AG04450 (cell line): ENCODE measurements at regions not wholly inside any gene's neighbourhood (a gene's known extent, or its start where the extent isn't known, plus 50 kb on each side); places are given as distances from the start of the nearest gene placed in this dataset.

ENCODE experiments used
- CTCF ChIA-PET: fragments of 300-600, 350-600 bp; formaldehyde crosslinking; extraction: SDS; loops from one replicate; lab custom pipeline; 2022; ENCODE audit warnings: antibody characterized with exemption, inconsistent platforms; lab: Charles Lee
- POLR2A ChIA-PET: fragments of 350-600 bp; formaldehyde crosslinking; extraction: SDS; loops from one replicate; lab custom pipeline; 2021; ENCODE audit warnings: antibody characterized with exemption, inconsistent platforms; lab: Yijun Ruan, JAX
- DNase-seq: peaks from one replicate; pipeline ENCODE4 v3.0.0-alpha.2; 2011; ENCODE audit warnings: low read depth, low spot score
- H3K27ac ChIP-seq: one replicate; pipeline ENCODE4 v1.5.1; 2012; ENCODE audit warnings: low read depth, low read length, control low read depth
- H3K27me3 ChIP-seq: one replicate; pipeline ENCODE4 v1.6.0; 2012; ENCODE audit warnings: low read length; ENCODE audit not compliant: control insufficient read depth, insufficient read depth
- H3K4me3 ChIP-seq: 2 replicates; pipeline ENCODE4 v1.5.1; 2011; ENCODE audit warnings: mild to moderate bottlenecking, low read depth, low read length, control low read depth
- H3K9me3 ChIP-seq: 2 replicates; pipeline ENCODE4 v1.5.1; 2012; ENCODE audit warnings: low read length; ENCODE audit not compliant: control insufficient read depth, insufficient read depth
- TF ChIP-seq, protein P1 (sequence below): IDR thresholded peaks from 2 replicates; pipeline ENCODE4 v1.5.1; 2011; ENCODE audit warnings: low read depth, low read length, control low read depth, inconsistent platforms

DNA sequence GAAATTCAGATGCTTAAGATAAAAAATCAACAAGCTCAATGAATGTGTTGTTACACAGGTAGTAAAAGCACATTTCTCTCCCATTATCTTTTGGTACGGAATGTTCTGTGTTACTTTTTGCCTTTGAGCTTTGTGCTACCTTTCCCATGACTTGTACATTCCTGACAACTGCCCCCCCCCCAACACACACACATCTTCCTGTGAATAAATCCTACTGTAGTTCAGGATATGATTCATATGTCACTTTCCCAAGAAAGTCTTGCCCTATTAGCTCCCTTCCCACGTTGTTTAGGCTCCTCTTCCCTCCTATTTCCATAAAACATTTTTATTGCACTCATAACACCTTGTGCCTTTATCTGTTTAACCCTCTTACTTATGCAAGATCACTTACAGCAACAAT, 442.6 kb upstream of the LRATD1 start:
- Histone ChIP-seq H3K27me3 (no peaks in the 10 kb centered on the region), H3K4me3 (no peak overlapping the region), H3K9me3 (no peaks in the 10 kb centered on the region), H3K27ac (no peak overlapping the region)
- TF ChIP-seq, protein P1, sequence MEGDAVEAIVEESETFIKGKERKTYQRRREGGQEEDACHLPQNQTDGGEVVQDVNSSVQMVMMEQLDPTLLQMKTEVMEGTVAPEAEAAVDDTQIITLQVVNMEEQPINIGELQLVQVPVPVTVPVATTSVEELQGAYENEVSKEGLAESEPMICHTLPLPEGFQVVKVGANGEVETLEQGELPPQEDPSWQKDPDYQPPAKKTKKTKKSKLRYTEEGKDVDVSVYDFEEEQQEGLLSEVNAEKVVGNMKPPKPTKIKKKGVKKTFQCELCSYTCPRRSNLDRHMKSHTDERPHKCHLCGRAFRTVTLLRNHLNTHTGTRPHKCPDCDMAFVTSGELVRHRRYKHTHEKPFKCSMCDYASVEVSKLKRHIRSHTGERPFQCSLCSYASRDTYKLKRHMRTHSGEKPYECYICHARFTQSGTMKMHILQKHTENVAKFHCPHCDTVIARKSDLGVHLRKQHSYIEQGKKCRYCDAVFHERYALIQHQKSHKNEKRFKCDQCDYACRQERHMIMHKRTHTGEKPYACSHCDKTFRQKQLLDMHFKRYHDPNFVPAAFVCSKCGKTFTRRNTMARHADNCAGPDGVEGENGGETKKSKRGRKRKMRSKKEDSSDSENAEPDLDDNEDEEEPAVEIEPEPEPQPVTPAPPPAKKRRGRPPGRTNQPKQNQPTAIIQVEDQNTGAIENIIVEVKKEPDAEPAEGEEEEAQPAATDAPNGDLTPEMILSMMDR = no peak
- ChIA-PET POLR2A (no interaction called here), CTCF (no interaction called here)
- no peak for DNase-seq

DNA sequence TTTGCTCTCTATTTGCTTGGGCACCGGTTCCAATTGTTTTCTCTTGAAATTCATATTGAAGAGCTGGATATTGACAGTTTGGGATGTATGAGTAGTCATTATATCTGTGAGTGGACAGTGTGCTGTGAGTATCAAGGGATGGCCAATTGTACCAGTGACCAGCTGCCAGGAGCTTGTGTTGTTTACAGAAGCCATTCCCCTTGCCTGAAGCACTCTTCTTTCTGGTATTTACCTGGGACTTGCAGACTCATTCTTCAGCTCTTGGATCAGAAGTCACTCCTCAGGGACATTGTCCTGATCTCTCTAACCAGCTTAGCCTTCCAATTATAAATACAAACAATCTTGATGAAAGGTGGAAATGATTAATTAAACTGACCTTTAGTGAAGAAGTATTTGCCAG, 438.3 kb upstream of the LRATD1 start:
- ChIA-PET CTCF (no interaction called here), POLR2A (no interaction called here)
- Histone ChIP-seq H3K27me3 (no peaks in the 10 kb centered on the region), H3K9me3 (no peaks in the 10 kb centered on the region), H3K27ac (no peak overlapping the region), H3K4me3 (no peak overlapping the region)
- no peak for DNase-seq
- TF ChIP-seq, protein P1 = no peak

DNA sequence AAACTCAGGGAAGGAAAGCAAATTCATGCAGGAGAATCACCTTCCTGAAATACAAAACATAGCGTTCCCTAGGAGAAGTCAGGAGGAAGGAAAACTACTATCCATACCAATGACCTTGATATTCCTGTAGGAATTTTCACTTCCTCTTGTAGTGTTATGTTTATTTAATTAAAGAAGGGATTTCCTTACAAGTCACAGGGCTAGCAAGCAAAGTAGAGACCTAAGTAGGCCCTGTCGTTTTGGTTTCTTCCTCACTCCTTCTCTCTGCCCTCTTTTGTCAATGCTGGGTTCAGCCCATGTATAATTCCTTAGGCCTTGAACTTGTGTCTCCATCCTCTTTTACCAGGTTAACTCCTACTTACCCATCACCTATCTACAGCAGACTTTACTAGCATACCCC, 435.2 kb upstream of the LRATD1 start:
- no peak for DNase-seq
- no peak overlapping the region for H3K27ac ChIP-seq
- no peaks in the 10 kb centered on the region for H3K9me3 ChIP-seq
- POLR2A ChIA-PET = no interaction called here
- H3K27me3 ChIP-seq = no peaks in the 10 kb centered on the region
- TF ChIP-seq, protein P1 = no peak
- CTCF ChIA-PET = no interaction called here
- H3K4me3 ChIP-seq = no peak overlapping the region

DNA sequence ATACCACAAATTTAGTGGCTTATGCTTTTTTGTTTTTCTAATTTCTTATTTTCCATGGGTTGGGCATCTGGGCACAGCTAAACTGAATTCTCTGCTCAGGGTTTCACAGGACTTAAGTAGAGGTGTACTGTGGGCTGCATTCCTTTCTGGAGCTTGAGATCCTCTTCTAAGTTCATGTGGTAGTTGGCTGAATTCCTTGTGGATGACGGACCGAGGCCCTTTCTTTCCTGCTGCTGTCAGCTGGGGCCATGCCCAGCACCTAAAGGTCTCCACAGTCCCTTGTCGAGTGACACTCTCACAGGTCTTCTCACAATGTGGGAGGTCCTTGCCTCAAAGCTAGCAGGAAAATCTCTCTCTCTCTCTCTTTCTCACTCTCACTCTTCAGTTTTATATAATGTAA, 433.5 kb upstream of the LRATD1 start:
- no peak for DNase-seq
- Histone ChIP-seq H3K9me3 (peaks cover under 1% of the 10 kb centered on the region; the same call in 1 of the 2 replicates), H3K4me3 (no peak overlapping the region), H3K27me3 (no peaks in the 10 kb centered on the region), H3K27ac (no peak overlapping the region)
- POLR2A ChIA-PET = no interaction called here
- TF ChIP-seq, protein P1 = no peak
- CTCF ChIA-PET = no interaction called here

DNA sequence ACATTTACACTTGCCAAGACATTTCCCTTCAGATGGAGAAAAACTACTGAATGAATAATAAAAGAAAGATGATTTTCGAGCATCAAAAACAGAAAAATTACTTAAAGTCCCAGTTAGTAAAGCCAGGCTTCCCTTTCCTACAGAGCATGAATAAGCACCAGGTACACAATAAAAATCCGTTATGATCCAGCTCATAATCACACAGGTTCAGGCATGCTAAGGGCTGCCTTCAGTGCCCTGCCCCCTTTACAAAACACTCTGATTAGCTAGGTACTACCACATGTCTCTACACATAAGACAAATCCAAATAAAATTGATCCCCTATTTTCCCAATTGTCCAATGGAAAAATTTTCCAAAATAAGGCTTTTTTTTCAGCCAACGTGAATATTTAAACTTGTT, 413.2 kb upstream of the LRATD1 start:
- CTCF ChIA-PET = no interaction called here

More for the DNA sequence above, 413.2 kb upstream of the LRATD1 start:
- H3K4me3 ChIP-seq = no peak overlapping the region
- no peaks in the 10 kb centered on the region for H3K27me3 ChIP-seq
- H3K27ac ChIP-seq = no peak overlapping the region
- DNase-seq = no peak
- POLR2A ChIA-PET = no interaction called here
- H3K9me3 ChIP-seq = no peaks in the 10 kb centered on the region
- TF ChIP-seq, protein P1 = no peak
